GM23338 (cell line): ENCODE measurements at regions not wholly inside any gene's neighbourhood (a gene's known extent, or its start where the extent isn't known, plus 50 kb on each side); places are given as distances from the start of the nearest gene placed in this dataset.

Source experiments
- ATAC-seq: fragments of 200-7000 bp; cut with Tn5 transposase; 3 replicates; pipeline ENCODE4 v1.9.1; 2020
- DNase-seq: peaks from one replicate; pipeline ENCODE4 v3.0.0-alpha.2; 2015; ENCODE audit warnings: low spot score
- H2AFZ ChIP-seq: fragments of 200-600 bp; sonication (generic); 2 replicates; pipeline ENCODE4 v1.8.0; 2016; ENCODE audit warnings: antibody characterized with exemption, mild to moderate bottlenecking, moderate library complexity
- H3F3A ChIP-seq: fragments of 200-600 bp; sonication (generic); replicated peaks from 2 replicates; pipeline ENCODE4 v1.8.0; 2017; ENCODE audit warnings: antibody characterized with exemption, mixed run types, low read depth
- H3K27ac ChIP-seq: fragments of 200-600 bp; sonication (generic); 2 replicates; pipeline ENCODE4 v1.6.1; 2016; ENCODE audit warnings: low read depth
- H3K27me3 ChIP-seq: fragments of 200-600 bp; sonication (generic); 2 replicates; pipeline ENCODE4 v1.8.0; 2016; ENCODE audit warnings: mild to moderate bottlenecking, mixed run types, moderate library complexity; ENCODE audit not compliant: insufficient read depth
- H3K36me3 ChIP-seq: fragments of 200-600 bp; sonication (generic); 2 replicates; pipeline ENCODE4 v1.8.0; 2016; ENCODE audit warnings: mild to moderate bottlenecking; ENCODE audit not compliant: insufficient read depth
- H3K4me1 ChIP-seq: fragments of 200-600 bp; sonication (generic); 2 replicates; pipeline ENCODE4 v1.8.0; 2016; ENCODE audit warnings: mild to moderate bottlenecking, moderate library complexity; ENCODE audit not compliant: insufficient read depth
- H3K4me2 ChIP-seq: fragments of 200-600 bp; sonication (generic); 2 replicates; pipeline ENCODE4 v1.7.1; 2017; ENCODE audit warnings: mixed run types
- H3K4me3 ChIP-seq: fragments of 200-600 bp; sonication (generic); 2 replicates; pipeline ENCODE4 v1.6.1; 2016; ENCODE audit warnings: mixed run types
- H3K79me2 ChIP-seq: fragments of 200-600 bp; sonication (generic); replicated peaks from 2 replicates; pipeline ENCODE4 v1.8.0; 2017; ENCODE audit warnings: mild to moderate bottlenecking; ENCODE audit not compliant: insufficient read depth
- H3K9me2 ChIP-seq: fragments of 200-600 bp; sonication (generic); 2 replicates; pipeline ENCODE4 v1.8.0; 2017; ENCODE audit not compliant: insufficient read depth
- H4K20me1 ChIP-seq: fragments of 200-600 bp; sonication (generic); replicated peaks from 2 replicates; pipeline ENCODE4 v1.8.0; 2017; ENCODE audit warnings: mild to moderate bottlenecking; ENCODE audit not compliant: insufficient read depth
- H3K27ac Mint-ChIP-seq: 2 replicates; pipeline ENCODE4 v1.8.0; 2020; ENCODE audit warnings: inconsistent platforms, mild to moderate bottlenecking, moderate library complexity, mixed read lengths
- H3K27me3 Mint-ChIP-seq: 3 replicates; pipeline ENCODE4 v1.8.0; 2022; ENCODE audit warnings: low read depth, mild to moderate bottlenecking, moderate library complexity, mixed read lengths, inconsistent platforms; ENCODE audit not compliant: insufficient read depth, poor library complexity
- H3K36me3 Mint-ChIP-seq: 3 replicates; pipeline ENCODE4 v1.8.0; 2021; ENCODE audit warnings: low read depth, mild to moderate bottlenecking, inconsistent platforms, moderate library complexity, mixed read lengths
- H3K4me1 Mint-ChIP-seq: 3 replicates; pipeline ENCODE4 v1.8.0; 2020; ENCODE audit warnings: mild to moderate bottlenecking, inconsistent platforms, mixed read lengths
- H3K4me3 Mint-ChIP-seq: 3 replicates; pipeline ENCODE4 v1.8.0; 2021; ENCODE audit warnings: moderate library complexity, mild to moderate bottlenecking, inconsistent platforms, mixed read lengths
- H3K9me3 Mint-ChIP-seq: 3 replicates; pipeline ENCODE4 v1.8.0; 2020; ENCODE audit warnings: moderate library complexity, mild to moderate bottlenecking, inconsistent platforms, mixed read lengths
- CREB1 ChIP-seq: fragments of 250-450 bp; sonication (Bioruptor Pico); IDR thresholded peaks from 2 replicates; pipeline ENCODE4 v1.5.0; 2020; ENCODE audit warnings: low read depth, mild to moderate bottlenecking, moderate library complexity
- EZH2 ChIP-seq: fragments of 200-600 bp; sonication (generic); IDR thresholded peaks from one replicate; pipeline ENCODE4 v1.8.0; 2017; ENCODE audit warnings: antibody characterized with exemption, mild to moderate bottlenecking, low read depth; ENCODE audit not compliant: unreplicated experiment
- EZH2phosphoT487 ChIP-seq: fragments of 200-600 bp; sonication (generic); IDR thresholded peaks from one replicate; pipeline ENCODE4 v1.8.1; 2018; ENCODE audit warnings: antibody characterized with exemption; ENCODE audit not compliant: unreplicated experiment
- JUNB ChIP-seq: IDR thresholded peaks from one replicate; pipeline ENCODE4 v1.6.1; 2016; ENCODE audit warnings: antibody characterized with exemption; ENCODE audit not compliant: unreplicated experiment
- NANOG ChIP-seq: IDR thresholded peaks from 2 replicates; pipeline ENCODE4 v1.6.1; 2016; ENCODE audit warnings: antibody characterized with exemption, borderline replicate concordance
- POLR2AphosphoS5 ChIP-seq: IDR thresholded peaks from 2 replicates; pipeline ENCODE4 v1.6.1; 2016; ENCODE audit warnings: antibody characterized with exemption, low read depth
- REST ChIP-seq: IDR thresholded peaks from one replicate; pipeline ENCODE4 v1.6.1; 2018; ENCODE audit warnings: antibody characterized with exemption; ENCODE audit not compliant: unreplicated experiment
- STAT1 ChIP-seq: IDR thresholded peaks from one replicate; pipeline ENCODE4 v1.6.1; 2016; ENCODE audit warnings: antibody characterized with exemption; ENCODE audit not compliant: unreplicated experiment
- ZNF114 ChIP-seq: fragments of 250-450 bp; sonication (Bioruptor Pico); IDR thresholded peaks from 2 replicates; pipeline ENCODE4 v1.5.0; 2020; ENCODE audit warnings: mild to moderate bottlenecking, moderate library complexity
- ZNF331 ChIP-seq: fragments of 250-450 bp; sonication (Bioruptor Pico); IDR thresholded peaks from 2 replicates; pipeline ENCODE4 v1.5.0; 2020; ENCODE audit warnings: low read depth, mild to moderate bottlenecking, moderate library complexity
- TF ChIP-seq, protein P1 (sequence below): IDR thresholded peaks from 2 replicates; pipeline ENCODE4 v1.6.1; 2016; ENCODE audit warnings: antibody characterized with exemption
- TF ChIP-seq, protein P2 (sequence below), 2 experiments: fragments of 200-600 bp in 1 of 2; sonication (generic) in 1 of 2; conservative IDR thresholded peaks; 2 replicates each; pipeline versions ENCODE4 v1.5.1 to v1.6.1; 2016 to 2017; ENCODE audit warnings: antibody characterized with exemption in 2 of 2, low read depth in 2 of 2, mild to moderate bottlenecking in 2 of 2, moderate library complexity in 1 of 2
- TF ChIP-seq, protein P3 (sequence below): fragments of 250-450 bp; sonication (Bioruptor Pico); IDR thresholded peaks from 2 replicates; pipeline ENCODE4 v1.5.0; 2020; ENCODE audit warnings: mild to moderate bottlenecking, moderate library complexity

GRCh38 chr11:105273660-105274280 lies 134.2 kb upstream of the CARD18 start:
- Histone ChIP-seq H2AFZ (no peak overlapping the region), H3K27ac (no peak overlapping the region), H3K36me3 (no peaks in the 10 kb centered on the region), H3K4me1 (no peaks in the 10 kb centered on the region), H3K79me2 (no peaks in the 10 kb centered on the region), H3K27me3 (no peaks in the 10 kb centered on the region), H3K4me3 (no peak overlapping the region), H3F3A (no peaks in the 10 kb centered on the region), H3K9me2 (no peaks in the 10 kb centered on the region), H4K20me1 (no peaks in the 10 kb centered on the region), H3K4me2 (no peak overlapping the region)
- Mint-ChIP-seq H3K4me3 (no peak overlapping the region), H3K27me3 (no peaks in the 10 kb centered on the region), H3K36me3 (no peaks in the 10 kb centered on the region), H3K9me3 (no peaks in the 10 kb centered on the region), H3K4me1 (no peaks in the 10 kb centered on the region), H3K27ac (no peak overlapping the region)
- TF ChIP-seq POLR2AphosphoS5 (no peak), JUNB (no peak), NANOG (no peak), ZNF331 (CRISPR knock-in tag) (no peak), CREB1 (CRISPR knock-in tag) (no peak), EZH2 (no peak), ZNF114 (CRISPR knock-in tag) (no peak), REST (no peak), EZH2phosphoT487 (no peak), STAT1 (no peak)
- TF ChIP-seq, protein P1, sequence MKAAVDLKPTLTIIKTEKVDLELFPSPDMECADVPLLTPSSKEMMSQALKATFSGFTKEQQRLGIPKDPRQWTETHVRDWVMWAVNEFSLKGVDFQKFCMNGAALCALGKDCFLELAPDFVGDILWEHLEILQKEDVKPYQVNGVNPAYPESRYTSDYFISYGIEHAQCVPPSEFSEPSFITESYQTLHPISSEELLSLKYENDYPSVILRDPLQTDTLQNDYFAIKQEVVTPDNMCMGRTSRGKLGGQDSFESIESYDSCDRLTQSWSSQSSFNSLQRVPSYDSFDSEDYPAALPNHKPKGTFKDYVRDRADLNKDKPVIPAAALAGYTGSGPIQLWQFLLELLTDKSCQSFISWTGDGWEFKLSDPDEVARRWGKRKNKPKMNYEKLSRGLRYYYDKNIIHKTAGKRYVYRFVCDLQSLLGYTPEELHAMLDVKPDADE, result no peak
- TF ChIP-seq, protein P2, sequence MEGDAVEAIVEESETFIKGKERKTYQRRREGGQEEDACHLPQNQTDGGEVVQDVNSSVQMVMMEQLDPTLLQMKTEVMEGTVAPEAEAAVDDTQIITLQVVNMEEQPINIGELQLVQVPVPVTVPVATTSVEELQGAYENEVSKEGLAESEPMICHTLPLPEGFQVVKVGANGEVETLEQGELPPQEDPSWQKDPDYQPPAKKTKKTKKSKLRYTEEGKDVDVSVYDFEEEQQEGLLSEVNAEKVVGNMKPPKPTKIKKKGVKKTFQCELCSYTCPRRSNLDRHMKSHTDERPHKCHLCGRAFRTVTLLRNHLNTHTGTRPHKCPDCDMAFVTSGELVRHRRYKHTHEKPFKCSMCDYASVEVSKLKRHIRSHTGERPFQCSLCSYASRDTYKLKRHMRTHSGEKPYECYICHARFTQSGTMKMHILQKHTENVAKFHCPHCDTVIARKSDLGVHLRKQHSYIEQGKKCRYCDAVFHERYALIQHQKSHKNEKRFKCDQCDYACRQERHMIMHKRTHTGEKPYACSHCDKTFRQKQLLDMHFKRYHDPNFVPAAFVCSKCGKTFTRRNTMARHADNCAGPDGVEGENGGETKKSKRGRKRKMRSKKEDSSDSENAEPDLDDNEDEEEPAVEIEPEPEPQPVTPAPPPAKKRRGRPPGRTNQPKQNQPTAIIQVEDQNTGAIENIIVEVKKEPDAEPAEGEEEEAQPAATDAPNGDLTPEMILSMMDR (conservative IDR thresholded peaks at IDR 0.05; ENCODE audit: low read depth in 2 of 2), result no peak
- TF ChIP-seq, protein P3, sequence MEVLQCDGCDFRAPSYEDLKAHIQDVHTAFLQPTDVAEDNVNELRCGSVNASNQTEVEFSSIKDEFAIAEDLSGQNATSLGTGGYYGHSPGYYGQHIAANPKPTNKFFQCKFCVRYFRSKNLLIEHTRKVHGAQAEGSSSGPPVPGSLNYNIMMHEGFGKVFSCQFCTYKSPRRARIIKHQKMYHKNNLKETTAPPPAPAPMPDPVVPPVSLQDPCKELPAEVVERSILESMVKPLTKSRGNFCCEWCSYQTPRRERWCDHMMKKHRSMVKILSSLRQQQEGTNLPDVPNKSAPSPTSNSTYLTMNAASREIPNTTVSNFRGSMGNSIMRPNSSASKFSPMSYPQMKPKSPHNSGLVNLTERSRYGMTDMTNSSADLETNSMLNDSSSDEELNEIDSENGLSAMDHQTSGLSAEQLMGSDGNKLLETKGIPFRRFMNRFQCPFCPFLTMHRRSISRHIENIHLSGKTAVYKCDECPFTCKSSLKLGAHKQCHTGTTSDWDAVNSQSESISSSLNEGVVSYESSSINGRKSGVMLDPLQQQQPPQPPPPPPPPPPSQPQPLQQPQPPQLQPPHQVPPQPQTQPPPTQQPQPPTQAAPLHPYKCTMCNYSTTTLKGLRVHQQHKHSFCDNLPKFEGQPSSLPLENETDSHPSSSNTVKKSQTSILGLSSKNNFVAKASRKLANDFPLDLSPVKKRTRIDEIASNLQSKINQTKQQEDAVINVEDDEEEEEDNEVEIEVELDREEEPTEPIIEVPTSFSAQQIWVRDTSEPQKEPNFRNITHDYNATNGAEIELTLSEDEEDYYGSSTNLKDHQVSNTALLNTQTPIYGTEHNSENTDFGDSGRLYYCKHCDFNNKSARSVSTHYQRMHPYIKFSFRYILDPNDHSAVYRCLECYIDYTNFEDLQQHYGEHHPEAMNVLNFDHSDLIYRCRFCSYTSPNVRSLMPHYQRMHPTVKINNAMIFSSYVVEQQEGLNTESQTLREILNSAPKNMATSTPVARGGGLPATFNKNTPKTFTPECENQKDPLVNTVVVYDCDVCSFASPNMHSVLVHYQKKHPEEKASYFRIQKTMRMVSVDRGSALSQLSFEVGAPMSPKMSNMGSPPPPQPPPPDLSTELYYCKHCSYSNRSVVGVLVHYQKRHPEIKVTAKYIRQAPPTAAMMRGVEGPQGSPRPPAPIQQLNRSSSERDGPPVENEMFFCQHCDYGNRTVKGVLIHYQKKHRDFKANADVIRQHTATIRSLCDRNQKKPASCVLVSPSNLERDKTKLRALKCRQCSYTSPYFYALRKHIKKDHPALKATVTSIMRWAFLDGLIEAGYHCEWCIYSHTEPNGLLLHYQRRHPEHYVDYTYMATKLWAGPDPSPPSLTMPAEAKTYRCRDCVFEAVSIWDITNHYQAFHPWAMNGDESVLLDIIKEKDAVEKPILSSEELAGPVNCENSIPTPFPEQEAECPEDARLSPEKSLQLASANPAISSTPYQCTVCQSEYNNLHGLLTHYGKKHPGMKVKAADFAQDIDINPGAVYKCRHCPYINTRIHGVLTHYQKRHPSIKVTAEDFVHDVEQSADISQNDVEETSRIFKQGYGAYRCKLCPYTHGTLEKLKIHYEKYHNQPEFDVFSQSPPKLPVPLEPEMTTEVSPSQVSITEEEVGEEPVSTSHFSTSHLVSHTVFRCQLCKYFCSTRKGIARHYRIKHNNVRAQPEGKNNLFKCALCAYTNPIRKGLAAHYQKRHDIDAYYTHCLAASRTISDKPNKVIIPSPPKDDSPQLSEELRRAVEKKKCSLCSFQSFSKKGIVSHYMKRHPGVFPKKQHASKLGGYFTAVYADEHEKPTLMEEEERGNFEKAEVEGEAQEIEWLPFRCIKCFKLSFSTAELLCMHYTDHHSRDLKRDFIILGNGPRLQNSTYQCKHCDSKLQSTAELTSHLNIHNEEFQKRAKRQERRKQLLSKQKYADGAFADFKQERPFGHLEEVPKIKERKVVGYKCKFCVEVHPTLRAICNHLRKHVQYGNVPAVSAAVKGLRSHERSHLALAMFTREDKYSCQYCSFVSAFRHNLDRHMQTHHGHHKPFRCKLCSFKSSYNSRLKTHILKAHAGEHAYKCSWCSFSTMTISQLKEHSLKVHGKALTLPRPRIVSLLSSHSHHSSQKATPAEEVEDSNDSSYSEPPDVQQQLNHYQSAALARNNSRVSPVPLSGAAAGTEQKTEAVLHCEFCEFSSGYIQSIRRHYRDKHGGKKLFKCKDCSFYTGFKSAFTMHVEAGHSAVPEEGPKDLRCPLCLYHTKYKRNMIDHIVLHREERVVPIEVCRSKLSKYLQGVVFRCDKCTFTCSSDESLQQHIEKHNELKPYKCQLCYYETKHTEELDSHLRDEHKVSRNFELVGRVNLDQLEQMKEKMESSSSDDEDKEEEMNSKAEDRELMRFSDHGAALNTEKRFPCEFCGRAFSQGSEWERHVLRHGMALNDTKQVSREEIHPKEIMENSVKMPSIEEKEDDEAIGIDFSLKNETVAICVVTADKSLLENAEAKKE, result no peak
- DNase-seq, result no peak
- ATAC-seq, result no peak
